Activated CD4-positive, alpha-beta T cell treated with anti-CD3 and anti-CD28 coated beads, Interleukin-2, Interleukin-6, amounts not matched to agents 100 ng/mL and 50 ng/mL, durations not matched to agents 16 hours and 8 hours (primary cell): ENCODE measurements at regions not wholly inside any gene's neighbourhood (a gene's known extent, or its start where the extent isn't known, plus 50 kb on each side); places are given as distances from the start of the nearest gene placed in this dataset.
"Not testable (repeated sequence)": the region's sequence is repeated elsewhere in the genome, so short reads cannot be mapped to it uniquely, and the experiment has no call there.

ENCODE experiments used
- DNase-seq: peaks from one replicate; pipeline ENCODE4 v3.0.0-alpha.2; 2020

DNA sequence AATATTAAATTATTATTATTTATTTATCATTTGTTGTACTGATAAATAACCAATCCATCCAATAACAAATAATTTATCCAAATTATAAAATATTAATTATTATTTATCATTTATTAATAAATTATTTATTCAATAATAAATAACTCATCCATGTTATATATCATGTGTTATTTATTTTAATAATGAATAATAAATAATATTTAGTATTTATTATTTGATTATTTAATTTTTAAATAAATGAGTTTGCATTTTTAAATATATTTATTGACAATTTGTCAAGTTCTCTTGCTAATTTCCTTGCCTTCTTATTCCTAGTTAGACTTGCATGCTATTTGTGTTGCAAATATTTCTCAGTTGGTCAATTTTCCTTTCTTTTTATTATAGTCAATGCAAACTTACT is 995.4 kb downstream of the TSN start:
- no peak for DNase-seq

DNA sequence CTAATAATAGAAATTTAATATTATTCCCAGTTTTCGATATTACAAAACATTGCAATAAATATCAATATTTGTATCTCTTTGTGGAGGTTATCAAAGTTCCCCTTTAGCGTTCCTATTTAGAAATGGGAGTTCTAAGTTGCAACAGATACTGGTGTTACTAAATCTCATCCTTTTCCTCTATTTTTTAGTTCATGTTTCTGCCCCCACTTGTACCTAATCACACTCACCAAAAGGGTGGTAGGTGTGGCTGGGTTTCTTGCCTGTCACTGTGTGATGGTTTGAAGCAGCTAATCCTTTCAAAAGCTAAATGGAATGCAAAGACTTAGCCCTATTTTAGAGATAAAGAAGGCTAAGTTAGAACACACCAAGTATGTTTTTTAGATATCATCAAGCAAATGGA is 997.9 kb downstream of the TSN start:
- DNase-seq = no peak

DNA sequence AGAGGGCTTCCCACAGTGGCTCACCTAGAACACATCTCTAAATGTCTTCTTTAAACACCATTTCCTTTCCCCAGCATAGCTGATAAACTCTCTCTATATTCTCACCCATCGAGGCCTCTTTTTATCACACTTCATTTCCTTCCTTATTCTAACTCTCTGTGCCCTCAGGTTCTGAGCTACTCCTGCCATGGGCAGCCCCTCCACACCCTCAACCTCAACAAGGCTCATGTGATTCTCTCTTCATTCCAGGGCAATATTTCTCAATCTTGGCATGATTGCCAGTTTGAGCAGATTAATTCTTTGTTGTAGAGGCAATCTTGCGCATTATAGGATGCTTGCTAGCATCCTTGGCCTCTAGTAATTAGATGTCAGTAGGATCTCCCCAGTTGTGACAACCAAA is 999.1 kb downstream of the TSN start:
- no peak for DNase-seq

DNA sequence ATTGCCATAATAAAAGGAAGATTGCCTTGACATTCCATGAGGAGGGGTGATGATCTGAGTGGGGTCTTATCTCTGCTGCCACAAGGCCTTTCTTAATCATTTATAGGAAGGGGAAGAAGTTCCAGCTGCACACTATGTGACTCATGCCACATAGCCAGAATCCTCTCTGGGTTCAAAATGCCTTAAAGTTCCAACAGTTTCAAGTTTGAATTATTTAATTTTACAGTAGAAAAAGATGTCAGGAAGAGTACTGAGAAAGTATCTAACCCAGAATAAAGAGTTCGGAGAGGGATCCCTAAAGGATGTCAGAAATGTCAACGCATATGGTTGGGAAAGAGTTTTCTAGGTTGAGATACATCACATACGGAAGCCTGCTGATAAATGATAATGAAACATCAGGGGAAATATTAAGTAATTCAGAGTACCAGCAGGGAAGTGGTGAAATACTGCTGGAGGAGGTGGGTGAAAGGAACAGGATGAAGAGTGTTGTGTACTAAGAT is 999.9 kb downstream of the TSN start:
- DNase-seq = no peak

DNA sequence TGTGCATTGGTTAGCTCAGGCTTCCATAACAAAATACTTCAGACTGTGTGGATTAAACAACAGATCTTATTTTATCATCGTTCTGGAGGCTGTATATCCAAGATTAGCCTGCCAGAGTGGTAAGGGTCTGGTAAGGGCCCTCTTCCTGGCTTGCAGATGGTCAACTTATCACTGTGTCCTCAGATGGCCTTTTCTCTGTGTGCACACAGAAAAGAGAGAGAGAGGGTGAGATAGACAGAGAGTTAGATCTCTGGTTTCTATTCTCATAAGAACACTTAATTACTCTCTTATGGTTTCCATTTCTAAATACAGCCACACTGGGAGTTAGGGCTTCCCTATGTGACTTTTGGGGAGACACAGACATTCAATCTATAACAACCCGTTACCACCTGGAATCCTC is 1003.5 kb downstream of the TSN start:
- no peak for DNase-seq

DNA sequence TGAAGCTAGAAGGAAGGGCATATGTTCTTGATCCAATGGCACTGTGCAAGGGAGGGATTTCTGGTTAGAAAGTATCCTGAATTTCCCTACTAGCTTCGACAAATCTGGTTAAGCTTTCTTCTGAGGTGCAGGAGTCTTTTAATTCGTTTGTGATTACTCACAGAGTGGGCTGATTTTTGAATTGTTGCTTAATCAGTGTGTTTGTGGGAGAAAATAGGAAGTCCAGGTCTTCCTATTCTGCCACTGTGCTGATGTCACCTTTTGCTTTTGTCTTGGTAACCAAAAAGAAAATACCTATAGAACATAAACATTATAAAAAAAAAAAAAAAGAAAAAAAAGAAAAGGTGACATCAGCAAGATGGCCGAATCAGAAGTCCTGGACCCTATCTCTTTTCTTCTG is 1008.6 kb downstream of the TSN start:
- no peak for DNase-seq

DNA sequence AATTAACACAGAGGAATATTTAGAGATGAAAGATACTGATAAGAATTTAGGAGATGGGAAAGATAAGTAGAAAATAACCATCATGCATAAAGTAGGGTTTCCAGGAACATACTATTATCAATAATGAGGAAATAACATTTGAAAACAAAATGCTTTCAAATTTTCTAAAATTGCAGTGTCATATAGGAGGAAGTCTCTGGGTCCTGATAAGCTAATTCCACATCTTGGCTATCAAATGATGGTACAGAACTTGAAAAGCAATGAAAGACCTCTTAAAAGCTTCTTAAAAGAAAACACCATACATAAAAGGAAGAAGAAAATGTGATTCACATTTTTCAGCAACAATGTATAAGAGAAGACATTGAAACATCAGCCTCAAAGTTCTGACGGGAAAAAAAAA is 1024.8 kb downstream of the TSN start:
- no peak for DNase-seq

DNA sequence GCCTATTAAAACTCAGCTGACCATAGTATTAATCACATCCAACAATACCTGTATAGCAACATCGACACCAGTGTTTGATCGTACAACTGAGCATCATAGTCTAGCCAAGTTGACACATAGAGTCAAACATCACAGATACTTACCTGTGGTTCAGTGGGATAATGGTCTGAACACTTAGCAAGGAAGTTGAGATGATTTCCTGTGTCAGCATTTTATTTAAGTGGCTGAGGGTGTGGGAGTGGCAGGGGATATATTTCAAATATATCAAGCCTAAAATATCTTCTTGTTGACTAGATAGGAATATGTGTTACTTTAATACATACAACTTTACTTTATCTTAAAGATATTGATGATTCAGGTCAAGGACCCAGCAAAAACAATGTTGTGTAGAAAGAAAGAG is 1038.6 kb downstream of the TSN start:
- no peak for DNase-seq

DNA sequence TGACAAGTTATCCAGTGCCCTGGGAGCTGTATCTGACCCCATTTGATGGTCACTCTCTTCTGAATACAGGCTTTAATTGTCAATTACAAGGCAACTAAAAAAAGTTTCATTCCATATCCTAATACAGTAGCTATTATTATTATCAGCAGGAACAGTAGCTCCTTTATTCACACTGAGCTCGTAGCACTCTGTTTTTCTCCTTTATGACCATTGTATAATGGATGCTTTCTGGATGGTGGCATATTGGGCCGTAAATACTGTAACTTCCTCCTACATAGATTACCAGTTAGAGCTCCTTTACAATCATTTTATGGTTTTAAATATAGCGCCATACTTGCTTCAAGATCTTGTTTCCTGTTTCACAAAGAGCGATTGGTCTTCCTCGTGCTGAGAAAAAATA is 1040.3 kb downstream of the TSN start:
- no peak for DNase-seq

DNA sequence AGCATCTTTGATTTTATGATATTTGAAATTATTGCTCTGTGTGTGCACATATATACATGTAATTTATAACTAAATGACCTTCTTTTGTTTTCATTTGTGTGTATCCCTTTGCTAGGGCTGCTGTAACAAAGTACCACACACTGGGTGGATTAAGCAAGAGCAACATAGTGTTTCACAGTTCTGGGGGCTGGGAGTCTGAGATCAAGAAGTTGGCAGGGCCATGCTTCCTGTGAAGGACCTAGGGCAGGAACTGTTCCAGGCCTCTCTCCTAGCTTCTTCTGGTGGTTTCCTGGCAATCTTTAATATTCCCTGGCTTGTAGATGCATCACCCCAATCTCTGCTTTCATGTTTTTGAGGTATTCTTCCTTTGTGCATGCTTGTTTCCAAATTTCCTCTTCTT is 1043.9 kb downstream of the TSN start:
- DNase-seq = no peak

DNA sequence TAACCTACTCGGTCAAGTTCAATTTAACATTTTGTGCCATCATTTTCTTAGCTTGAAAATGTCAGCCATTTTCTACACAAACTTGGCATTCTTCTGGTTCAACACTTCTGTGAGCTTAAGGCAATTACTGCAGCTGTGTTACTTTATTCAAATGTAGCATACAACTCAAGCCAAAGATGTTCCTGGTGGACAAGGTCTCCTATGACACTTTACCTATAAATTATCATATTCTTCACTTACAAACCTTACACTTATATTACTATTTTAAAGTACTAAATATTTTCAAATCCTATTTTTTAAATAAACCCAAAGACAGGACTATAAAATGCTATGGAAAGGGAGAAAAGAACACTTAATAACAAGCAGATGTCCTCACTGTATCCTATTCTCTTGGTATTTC is 1045.3 kb downstream of the TSN start:
- DNase-seq = no peak

DNA sequence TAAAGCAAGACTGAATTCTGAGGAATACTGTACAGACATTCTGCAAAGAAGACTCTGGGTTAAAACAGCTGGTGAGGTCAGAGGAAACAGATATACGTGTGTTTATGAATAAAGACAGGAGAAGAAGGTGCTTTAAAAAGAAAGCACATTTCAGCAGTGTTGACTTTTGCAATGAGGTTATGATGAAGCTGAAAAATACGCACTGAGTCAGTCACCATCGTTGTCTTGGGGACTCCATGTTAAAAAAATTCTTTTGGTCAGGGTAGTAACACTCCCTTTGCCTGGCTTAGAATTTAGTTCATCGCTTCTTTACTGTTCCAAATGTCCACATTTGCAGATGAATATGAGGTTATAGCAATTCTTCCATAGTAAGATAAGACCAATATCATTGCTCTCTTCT is 1049.0 kb downstream of the TSN start:
- no peak for DNase-seq

DNA sequence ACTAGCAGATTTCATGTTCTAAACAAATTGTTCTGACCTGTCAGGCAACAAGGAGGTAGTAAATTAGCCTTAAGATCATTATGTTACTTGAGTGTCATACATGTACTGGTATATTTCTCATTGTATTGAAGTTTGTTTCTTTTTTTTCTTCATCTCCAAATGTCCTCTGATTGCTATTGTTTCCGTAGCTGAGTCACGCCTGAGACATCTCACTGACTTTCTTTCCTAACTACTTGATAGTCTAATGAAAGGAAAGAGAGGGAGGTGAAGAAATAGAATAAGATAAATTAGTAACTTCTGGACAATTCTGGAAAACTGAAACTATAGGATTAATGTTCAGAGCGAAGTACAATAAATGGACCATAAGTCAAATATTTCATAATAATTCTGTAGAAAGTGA is 1049.9 kb downstream of the TSN start:
- no peak for DNase-seq

DNA sequence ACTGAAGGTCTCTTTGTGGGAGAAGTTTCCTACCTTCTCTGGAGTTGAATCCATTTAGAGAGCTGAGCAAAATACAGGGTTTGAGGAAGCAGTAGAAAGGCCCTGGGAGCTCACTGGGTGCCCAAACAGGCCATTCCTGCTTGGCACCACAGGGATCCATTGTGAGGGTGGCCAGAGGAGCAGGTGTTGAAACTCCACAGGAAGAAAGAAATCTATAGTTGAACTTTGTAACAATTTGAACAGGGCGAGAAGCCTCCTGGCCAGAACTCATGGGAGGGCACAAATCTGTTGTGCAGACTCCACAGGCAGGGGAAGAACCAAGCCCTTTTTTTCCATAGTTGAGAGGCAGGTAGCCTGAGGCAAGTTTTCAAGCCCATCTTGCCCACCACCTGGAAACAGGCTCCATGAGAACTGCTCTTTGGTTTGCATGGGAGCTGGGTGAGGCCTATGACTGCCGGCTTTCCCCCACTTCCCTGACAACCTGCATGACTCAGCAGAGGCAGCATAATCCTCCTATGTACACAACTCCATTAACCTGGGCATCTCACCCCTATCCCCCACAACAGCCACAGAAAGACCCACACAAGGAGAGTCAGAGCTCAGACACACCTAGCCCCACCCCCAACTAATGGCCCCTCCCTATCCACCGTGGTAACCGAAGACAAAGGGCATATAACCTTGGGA is 1053.0 kb downstream of the TSN start:
- DNase-seq = no peak

DNA sequence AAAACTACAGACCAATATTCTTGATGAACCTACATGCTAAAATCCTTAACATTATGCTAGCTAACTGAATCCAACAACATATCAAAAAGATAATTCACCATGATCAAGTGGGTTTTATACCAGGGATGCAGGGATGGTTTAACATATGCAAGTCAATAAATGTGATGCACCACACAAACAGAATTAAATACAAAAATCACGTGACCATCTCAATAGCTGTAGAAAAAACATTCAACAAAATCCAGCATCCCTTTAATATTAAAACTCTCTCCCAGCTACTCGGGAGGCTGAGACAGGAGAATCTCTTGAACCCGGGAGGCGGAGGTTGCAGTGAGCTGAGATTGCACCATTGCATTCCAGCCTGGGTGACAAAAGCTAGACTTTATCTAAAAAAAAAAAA is 1056.8 kb downstream of the TSN start:
- DNase-seq = not testable (repeated sequence)

DNA sequence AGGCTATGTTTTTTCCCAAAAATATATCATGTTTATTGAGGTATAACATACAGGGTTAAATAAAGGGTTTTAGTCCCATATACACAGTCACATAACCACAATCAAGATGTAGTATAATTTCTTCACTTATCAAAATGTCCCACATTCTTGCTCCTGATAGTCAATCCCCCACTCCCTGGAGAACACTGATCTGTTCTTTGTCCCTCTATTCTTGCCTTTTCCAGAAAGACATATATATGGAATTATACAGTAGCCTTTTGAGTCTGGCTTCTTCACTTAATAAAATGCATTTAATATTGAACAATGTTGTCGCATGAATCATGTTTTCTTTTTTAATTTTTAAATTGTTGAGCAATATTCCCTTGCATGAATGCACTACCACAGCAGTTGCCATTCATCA is 1059.7 kb downstream of the TSN start:
- no peak for DNase-seq

DNA sequence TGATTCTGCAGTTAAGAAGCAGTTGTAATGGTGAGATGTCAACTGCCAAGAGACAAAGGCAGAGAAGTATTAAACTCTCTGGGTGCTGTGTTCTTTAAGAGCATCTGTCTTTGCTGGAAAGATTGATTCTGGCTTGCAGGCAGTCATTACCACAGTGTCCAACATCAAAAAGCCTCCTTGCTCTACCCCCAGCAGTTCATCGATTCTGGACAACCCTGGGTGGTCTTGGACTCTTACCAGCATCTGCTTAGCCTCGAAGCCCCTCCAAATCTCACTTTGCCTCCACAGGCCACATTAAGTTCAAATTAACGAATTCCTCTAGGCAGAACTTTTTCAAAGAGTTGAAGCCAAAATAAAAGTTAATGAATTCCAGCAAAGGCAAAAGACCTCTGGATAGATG is 1061.4 kb downstream of the TSN start:
- no peak for DNase-seq

DNA sequence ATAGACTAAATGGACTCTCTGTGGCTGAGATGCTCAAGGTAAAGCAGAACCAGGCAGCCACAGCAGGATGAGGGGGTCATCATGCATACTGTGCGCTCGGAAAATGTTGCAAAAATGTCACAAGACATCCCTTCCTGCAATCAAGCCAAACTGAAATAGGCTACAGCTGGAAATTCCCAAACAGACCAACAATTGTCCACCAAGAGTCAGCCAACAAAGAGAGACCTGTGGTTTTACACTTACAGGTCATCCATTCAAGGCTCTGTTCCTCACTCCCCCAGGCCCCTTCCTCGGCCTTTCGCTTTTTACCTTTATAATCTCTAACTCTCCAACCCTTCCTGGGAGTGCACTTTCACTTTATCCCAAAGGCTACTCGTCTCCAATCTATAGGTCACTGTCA is 1066.9 kb downstream of the TSN start:
- DNase-seq = no peak

DNA sequence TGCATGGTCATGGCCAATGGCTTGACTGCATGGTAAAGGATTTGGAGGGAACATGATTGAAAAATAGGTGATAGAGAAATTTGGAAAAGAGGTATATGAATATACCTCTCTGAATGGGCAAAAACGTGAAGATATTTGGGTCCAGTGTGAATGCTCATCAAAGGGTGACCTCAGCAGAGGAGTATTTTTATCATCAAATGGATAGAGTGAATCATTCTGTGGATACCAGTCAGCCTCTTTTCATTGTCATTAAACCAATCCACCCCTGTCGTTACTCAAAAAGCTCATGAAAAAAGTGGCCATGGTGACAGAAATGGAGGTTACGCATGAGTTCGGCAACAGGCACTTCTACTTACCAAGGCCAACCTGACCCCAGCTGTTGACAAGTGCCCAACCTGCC is 1074.7 kb downstream of the TSN start:
- DNase-seq = no peak

DNA sequence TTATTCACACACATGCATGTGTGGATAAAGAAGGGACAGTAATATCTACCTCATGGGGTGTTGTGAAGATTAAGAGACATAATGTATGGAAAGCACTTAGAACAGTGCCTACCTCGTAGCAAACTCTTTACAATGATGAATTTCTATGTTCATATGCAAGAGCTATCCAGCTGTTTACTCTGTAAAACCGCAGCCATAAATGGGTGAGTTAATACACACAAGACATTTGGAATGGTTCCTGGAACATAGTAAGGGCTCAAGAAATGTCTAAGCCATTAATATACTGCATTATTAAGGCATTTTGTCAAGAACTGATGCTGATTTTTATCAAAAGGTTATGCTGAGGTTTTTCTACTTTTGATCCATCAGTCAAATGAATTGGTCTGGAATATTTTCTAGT is 1076.2 kb downstream of the TSN start:
- no peak for DNase-seq

DNA sequence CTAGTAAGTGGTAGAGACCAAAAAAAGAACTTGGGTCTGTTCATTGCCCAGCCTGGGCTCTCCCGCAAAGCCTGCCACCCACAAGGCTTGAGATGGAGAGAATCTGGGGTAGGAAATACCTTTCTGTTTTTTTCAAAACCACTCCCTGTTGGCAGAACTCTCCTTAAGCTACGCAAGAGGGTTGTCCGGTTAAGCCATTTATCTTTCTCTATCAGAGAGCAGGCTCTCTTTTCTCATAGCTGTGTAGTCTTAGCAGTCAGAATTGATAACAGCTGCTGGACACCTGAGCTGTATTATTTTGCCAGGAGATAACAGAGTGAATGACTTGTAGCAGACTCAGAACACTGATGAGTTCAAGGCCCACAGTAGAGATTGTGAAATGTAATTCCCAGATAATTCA is 1088.1 kb downstream of the TSN start:
- DNase-seq = no peak

DNA sequence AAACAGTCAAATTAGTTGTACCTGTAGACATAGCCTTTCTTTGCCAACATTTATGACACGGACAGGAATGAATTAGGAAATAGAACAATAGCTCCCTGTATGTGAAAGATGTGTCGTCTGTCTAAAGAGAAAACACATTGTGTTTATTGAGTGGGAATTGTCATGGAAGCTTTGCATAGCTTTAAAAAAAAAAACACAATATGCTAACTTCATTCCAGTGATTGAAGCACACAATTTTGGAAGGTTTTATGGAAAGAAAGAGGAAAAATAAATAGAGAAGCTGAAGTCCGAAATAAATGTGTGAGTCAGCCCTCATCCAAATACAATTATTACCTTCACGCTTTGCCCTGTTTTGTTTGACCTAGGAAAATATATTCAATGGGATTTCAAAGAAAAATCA is 1095.7 kb downstream of the TSN start:
- DNase-seq = no peak

DNA sequence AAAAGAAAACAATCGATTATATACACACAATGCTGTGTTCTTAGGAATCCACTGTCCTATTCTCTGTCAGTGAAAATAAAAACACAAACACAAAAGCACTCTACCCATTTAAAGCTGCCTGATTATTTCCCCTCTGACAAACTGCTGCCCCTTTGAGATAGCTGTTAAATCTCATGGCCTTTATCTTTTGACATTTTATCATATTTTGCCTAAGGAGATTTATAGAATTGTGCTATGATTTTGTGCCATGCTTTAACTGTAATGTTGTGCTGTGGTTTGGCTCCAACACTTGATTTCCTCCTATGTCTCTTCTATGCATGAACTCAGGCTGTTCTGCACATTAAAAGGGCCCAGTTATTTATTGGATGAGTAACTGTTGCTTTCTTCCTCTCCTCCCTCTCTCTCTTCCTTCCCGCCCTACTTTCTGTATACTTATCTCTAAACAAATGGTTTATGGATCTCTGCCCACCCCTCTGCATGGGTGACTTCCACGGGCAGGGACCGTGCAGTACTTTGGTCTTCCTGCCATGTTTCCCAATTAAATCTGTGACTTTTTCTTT is 1096.6 kb downstream of the TSN start:
- no peak for DNase-seq

DNA sequence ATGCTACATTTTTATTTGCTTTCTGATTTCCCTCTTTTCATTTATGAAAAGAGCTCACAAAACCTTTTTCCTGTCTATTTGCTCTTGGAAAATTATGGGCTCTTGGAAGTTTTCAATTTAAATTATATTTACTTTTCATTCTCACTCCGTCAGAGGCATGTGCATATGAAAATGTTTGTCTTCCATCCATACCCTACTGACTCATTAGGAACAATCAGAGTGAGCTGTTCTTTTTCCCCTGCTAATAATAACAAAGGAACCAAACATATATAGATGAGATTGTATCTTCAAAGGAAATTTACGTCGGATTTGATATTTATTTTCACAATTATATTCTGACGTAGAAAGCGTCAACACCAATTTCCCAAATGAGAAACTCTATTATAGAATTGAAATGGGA is 1101.2 kb downstream of the TSN start:
- no peak for DNase-seq

DNA sequence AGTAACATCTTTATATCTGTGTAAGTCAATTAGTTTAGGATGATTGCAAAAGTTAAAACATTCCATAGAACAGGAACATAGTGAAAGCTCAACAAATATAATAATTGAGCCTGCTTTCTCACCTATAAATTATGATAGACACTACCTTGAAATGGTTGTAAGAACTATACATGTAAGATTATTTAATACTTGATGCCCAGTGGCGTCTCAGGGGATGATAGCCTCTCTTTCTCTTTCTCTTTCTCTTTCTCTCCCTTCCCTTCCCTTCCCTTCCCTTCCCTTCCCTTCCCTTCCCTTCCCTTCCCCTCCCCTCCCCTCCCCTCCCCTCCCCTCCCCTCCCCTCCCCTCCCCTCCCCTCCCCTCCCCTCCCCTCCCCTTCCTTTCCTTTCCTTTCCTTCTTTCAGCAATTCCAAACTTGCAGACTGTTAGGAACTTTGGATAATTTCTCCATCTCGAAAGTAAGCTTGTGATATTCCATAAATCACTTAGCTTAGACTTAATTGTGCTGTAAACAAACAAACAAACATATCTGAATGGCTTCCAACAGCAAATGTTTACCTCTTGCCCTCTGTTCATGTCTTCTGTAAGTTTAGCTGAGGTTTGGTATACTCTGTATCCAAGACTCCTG is 1102.7 kb downstream of the TSN start:
- DNase-seq = no peak
